ENCODE measurements at regions not wholly inside any gene's neighbourhood (a gene's known extent, or its start where the extent isn't known, plus 50 kb on each side); places are given as distances from the start of the nearest gene placed in this dataset.

DNA sequence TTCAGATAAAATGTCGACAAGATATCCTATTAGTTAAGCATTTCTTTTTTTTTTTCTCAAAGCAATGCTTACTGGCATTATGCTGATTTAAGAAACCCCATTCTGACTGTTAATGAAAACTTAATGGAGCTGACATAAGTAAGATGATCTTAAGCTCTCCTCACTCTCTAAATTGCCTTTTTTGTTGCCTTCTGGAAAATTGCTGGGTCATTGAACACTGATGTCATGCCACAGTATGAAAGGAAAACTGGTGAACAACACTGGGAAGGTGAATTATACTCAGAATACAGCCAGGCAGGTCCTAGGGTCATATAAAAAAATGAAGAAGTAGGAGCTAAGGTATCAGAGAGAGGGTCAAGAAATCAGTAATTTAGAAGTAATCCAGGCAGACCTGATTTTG lies 179.9 kb downstream of the BTG1 start:
- DNase-seq (ENCODE audit: low read depth) (no peak), FAIRE-seq (no peak)
- Histone ChIP-seq H3K36me3 (ENCODE audit: control insufficient read depth, insufficient read depth, low read length) (no peaks in the 10 kb centered on the region), H3K27me3 (ENCODE audit: control insufficient read depth, insufficient read depth, low read length) (no peaks in the 10 kb centered on the region), H3K4me3 (ENCODE audit: low read depth, low read length) (no peak overlapping the region)
- TF ChIP-seq, protein P1, sequence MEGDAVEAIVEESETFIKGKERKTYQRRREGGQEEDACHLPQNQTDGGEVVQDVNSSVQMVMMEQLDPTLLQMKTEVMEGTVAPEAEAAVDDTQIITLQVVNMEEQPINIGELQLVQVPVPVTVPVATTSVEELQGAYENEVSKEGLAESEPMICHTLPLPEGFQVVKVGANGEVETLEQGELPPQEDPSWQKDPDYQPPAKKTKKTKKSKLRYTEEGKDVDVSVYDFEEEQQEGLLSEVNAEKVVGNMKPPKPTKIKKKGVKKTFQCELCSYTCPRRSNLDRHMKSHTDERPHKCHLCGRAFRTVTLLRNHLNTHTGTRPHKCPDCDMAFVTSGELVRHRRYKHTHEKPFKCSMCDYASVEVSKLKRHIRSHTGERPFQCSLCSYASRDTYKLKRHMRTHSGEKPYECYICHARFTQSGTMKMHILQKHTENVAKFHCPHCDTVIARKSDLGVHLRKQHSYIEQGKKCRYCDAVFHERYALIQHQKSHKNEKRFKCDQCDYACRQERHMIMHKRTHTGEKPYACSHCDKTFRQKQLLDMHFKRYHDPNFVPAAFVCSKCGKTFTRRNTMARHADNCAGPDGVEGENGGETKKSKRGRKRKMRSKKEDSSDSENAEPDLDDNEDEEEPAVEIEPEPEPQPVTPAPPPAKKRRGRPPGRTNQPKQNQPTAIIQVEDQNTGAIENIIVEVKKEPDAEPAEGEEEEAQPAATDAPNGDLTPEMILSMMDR (IDR thresholded peaks at IDR 0.05; ENCODE audit: insufficient read depth, low read length, severe bottlenecking): no peak

DNA sequence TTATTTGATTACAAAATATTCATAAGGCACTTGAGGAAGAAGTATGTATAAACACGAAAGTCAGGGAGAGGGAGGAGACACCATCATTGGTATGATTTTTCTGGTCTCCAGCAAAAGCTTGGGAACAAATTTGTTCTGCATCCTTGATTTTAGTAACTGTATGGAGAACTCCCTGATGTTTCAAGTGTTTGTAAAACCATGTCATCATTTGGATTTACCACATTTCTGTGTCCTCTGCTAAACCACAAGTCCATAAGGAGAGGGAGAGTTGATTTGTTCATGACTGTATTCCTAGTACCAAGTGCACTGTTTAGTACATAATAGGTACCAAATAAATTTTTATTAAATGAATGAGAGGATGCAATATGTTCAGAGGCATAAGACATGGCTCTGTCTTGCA lies 181.1 kb downstream of the BTG1 start:
- DNase-seq (ENCODE audit: low read depth) (no peak), FAIRE-seq (no peak)
- no peak overlapping the region for H3K4me3 ChIP-seq (ENCODE audit: low read depth, low read length)
- H3K27me3 ChIP-seq (ENCODE audit: control insufficient read depth, insufficient read depth, low read length): no peaks in the 10 kb centered on the region
- TF ChIP-seq, protein P1 (IDR thresholded peaks at IDR 0.05; ENCODE audit: insufficient read depth, low read length, severe bottlenecking): no peak
- H3K36me3 ChIP-seq (ENCODE audit: control insufficient read depth, insufficient read depth, low read length): no peaks in the 10 kb centered on the region

DNA sequence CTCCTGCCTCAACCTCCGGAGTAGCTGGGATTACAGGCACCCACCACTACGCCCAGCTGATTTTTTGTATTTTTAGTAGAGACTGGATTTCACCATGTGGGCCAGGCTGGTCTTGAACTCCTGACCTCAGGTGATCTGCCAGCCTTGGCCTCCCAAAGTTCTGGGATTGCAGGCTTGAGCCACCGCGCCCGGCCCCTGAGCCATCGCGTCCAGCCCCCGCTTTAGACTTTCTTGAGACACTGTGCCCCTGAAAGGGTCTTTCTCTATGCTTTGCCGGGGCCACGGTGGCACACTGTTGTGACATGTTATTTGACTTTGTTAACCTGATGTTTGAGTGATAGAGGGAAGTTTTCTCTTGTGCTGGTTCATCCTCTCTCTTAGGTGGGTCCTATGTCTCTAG lies 186.4 kb downstream of the BTG1 start:
- FAIRE-seq: no peak

DNA sequence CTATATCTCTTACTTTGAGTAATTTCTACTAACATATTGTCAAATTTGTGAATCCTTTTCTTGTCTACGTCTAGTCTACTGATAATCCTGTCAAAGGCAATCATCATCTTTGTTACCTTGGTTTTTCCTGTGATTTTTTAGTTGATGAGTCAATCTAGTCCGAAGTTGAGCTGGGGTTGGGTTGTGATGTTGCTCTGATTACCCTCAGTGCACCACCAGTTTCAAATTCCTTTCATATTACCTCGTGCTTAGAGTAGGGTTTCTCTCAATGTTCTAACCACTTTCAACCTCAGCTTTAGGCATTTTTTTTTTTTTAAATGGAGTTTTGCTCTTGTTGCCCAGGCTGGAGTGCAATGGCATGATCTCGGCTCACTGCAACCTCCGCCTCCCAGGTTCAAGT lies 186.8 kb downstream of the BTG1 start:
- TF ChIP-seq, protein P1 (IDR thresholded peaks at IDR 0.05; ENCODE audit: insufficient read depth, low read length, severe bottlenecking): no peak
- peak; percentile 71 for DNase-seq (ENCODE audit: low read depth)
- Histone ChIP-seq H3K4me3 (ENCODE audit: low read depth, low read length) (no peak overlapping the region), H3K36me3 (ENCODE audit: control insufficient read depth, insufficient read depth, low read length) (no peaks in the 10 kb centered on the region), H3K27me3 (ENCODE audit: control insufficient read depth, insufficient read depth, low read length) (no peaks in the 10 kb centered on the region)
- no peak for FAIRE-seq

More for the DNA sequence above, 186.4 kb downstream of the BTG1 start:
- DNase-seq (ENCODE audit: low read depth): no peak
- TF ChIP-seq, protein P1 (IDR thresholded peaks at IDR 0.05; ENCODE audit: insufficient read depth, low read length, severe bottlenecking): no peak
- no peaks in the 10 kb centered on the region for H3K36me3 ChIP-seq (ENCODE audit: control insufficient read depth, insufficient read depth, low read length)
- H3K4me3 ChIP-seq (ENCODE audit: low read depth, low read length): no peak overlapping the region
- H3K27me3 ChIP-seq (ENCODE audit: control insufficient read depth, insufficient read depth, low read length): no peaks in the 10 kb centered on the region

DNA sequence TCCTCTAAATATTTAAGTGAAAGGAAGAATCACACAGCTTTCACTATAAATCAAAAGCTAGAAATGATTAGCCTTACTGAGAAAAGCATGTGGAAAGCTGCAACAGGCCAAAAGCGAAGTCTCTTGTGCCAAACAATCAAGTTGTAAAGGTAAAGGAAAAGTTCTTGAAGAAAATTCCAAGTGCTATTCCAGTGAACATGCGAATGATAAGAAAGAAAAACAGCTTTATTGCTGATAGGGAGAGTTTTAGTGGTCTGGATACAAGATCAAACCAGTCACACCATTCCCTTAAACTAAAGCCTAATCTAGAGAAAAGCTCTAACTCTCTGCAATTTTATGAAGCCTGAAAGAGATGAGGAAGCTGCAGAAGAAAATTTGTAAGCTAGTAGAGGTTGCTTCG lies 190.9 kb downstream of the BTG1 start:
- FAIRE-seq: no peak
- H3K27me3 ChIP-seq (ENCODE audit: control insufficient read depth, insufficient read depth, low read length): no peaks in the 10 kb centered on the region

DNA sequence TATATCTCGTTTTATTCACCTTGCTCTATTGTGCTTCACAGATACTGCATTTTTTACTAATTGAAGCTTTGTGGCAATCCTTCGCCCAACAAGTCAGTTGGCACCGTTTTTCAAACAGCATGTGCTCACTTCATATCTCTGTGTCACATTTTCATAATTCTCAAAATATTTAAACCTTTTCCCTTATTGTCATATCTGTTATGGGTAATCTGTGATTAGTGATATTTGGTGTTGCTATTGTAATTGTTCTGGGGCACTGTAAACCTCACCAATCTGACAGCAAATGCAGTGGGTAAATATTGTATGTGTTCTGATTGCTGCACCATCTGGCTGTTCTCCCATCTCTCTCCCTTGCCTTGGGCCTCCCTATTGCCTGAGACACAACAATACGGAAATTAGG lies 191.3 kb downstream of the BTG1 start:
- no peak for FAIRE-seq

More for the DNA sequence above, 190.9 kb downstream of the BTG1 start:
- TF ChIP-seq, protein P1 (IDR thresholded peaks at IDR 0.05; ENCODE audit: insufficient read depth, low read length, severe bottlenecking): no peak
- Histone ChIP-seq H3K4me3 (ENCODE audit: low read depth, low read length) (no peak overlapping the region), H3K36me3 (ENCODE audit: control insufficient read depth, insufficient read depth, low read length) (no peaks in the 10 kb centered on the region)
- no peak for DNase-seq (ENCODE audit: low read depth)

More for the DNA sequence above, 191.3 kb downstream of the BTG1 start:
- no peaks in the 10 kb centered on the region for H3K36me3 ChIP-seq (ENCODE audit: control insufficient read depth, insufficient read depth, low read length)
- TF ChIP-seq, protein P1 (IDR thresholded peaks at IDR 0.05; ENCODE audit: insufficient read depth, low read length, severe bottlenecking): no peak
- DNase-seq (ENCODE audit: low read depth): no peak
- H3K4me3 ChIP-seq (ENCODE audit: low read depth, low read length): no peak overlapping the region
- H3K27me3 ChIP-seq (ENCODE audit: control insufficient read depth, insufficient read depth, low read length): no peaks in the 10 kb centered on the region

Measured in bronchial epithelial cell (primary cell).